MCF 10A (cell line): ENCODE measurements at regions not wholly inside any gene's neighbourhood (a gene's known extent, or its start where the extent isn't known, plus 50 kb on each side); places are given as distances from the start of the nearest gene placed in this dataset.

ENCODE experiments used
- BruUV-seq: library from RNA; stranded (reverse); fragments of 400-500 nt; replicated peaks from 2 replicates; lab custom pipeline; 2021; lab: Mats Ljungman, UMichigan
- CTCF ChIA-PET: fragments of 300-600 bp; sonication (Branson Sonifier 250); formaldehyde crosslinking; extraction: SDS; loops from one replicate; lab custom pipeline; 2021; ENCODE audit warnings: antibody characterized with exemption, inconsistent platforms; lab: Yijun Ruan, JAX
- POLR2A ChIA-PET: fragments of 300-600, 350-650 bp; sonication (Branson Sonifier 250); formaldehyde crosslinking; extraction: SDS; loops from one replicate; lab custom pipeline; 2020; ENCODE audit warnings: antibody characterized with exemption, inconsistent platforms; lab: Yijun Ruan, JAX
- DNase-seq: peaks from one replicate; pipeline ENCODE4 v3.0.0-alpha.2; 2018; ENCODE audit not compliant: unreplicated experiment
- H3K27ac Mint-ChIP-seq: one replicate; pipeline ENCODE4 v1.8.0; 2022; ENCODE audit warnings: mild to moderate bottlenecking, low read depth, mixed read lengths; ENCODE audit not compliant: unreplicated experiment
- H3K27me3 Mint-ChIP-seq: one replicate; pipeline ENCODE4 v1.8.0; 2022; ENCODE audit warnings: mixed read lengths; ENCODE audit not compliant: insufficient read depth, unreplicated experiment
- H3K36me3 Mint-ChIP-seq: one replicate; pipeline ENCODE4 v1.8.0; 2022; ENCODE audit warnings: mild to moderate bottlenecking, moderate library complexity, mixed read lengths; ENCODE audit not compliant: insufficient read depth, unreplicated experiment
- H3K4me1 Mint-ChIP-seq: one replicate; pipeline ENCODE4 v1.8.0; 2022; ENCODE audit warnings: mixed read lengths; ENCODE audit not compliant: insufficient read depth, unreplicated experiment
- H3K4me3 Mint-ChIP-seq: one replicate; pipeline ENCODE4 v1.8.0; 2022; ENCODE audit warnings: mild to moderate bottlenecking, moderate library complexity, mixed read lengths; ENCODE audit not compliant: unreplicated experiment
- H3K9me3 Mint-ChIP-seq: one replicate; pipeline ENCODE4 v1.8.0; 2022; ENCODE audit warnings: mixed read lengths; ENCODE audit not compliant: unreplicated experiment
- CTCF ChIP-seq: fragments of 200-600 bp; IDR thresholded peaks from one replicate; pipeline ENCODE4 v1.8.0; 2022; ENCODE audit warnings: antibody characterized with exemption, mild to moderate bottlenecking; ENCODE audit not compliant: unreplicated experiment
- intact Hi-C: fragments of 100-400 bp; cut with micrococcal nuclease; formaldehyde crosslinking; loops from 2 replicates; pipeline ENCODE4 v1.14.1; 2022

GRCh38 chr14:87283547-87283946 lies 709.4 kb downstream of the GALC start:
- Mint-ChIP-seq H3K4me3 (no peak overlapping the region), H3K36me3 (no peaks in the 10 kb centered on the region), H3K27ac (no peak overlapping the region), H3K4me1 (peaks cover 5% of the 10 kb centered on the region), H3K27me3 (no peaks in the 10 kb centered on the region), H3K9me3 (no peaks in the 10 kb centered on the region)
- intact Hi-C loops: no loop called here
- TF ChIP-seq CTCF: no peak
- ChIA-PET POLR2A (no interaction called here), CTCF (no interaction called here)
- BruUV-seq: no TSS peak
- no peak for DNase-seq

GRCh38 chr14:87282266-87282665 lies 710.7 kb downstream of the GALC start:
- H3K27me3 Mint-ChIP-seq: no peaks in the 10 kb centered on the region
- peaks cover 5% of the 10 kb centered on the region for H3K4me1 Mint-ChIP-seq
- no peaks in the 10 kb centered on the region for H3K9me3 Mint-ChIP-seq
- H3K36me3 Mint-ChIP-seq: no peaks in the 10 kb centered on the region
- DNase-seq: no peak
- POLR2A ChIA-PET: no interaction called here
- no peak overlapping the region for H3K27ac Mint-ChIP-seq
- intact Hi-C loops: no loop called here
- BruUV-seq: no TSS peak
- TF ChIP-seq CTCF: no peak
- CTCF ChIA-PET: no interaction called here
- H3K4me3 Mint-ChIP-seq: no peak overlapping the region

- Mint-ChIP-seq H3K4me1 (no peaks in the 10 kb centered on the region), H3K4me3 (no peak overlapping the region), H3K36me3 (no peaks in the 10 kb centered on the region), H3K27ac (no peak overlapping the region), H3K27me3 (no peaks in the 10 kb centered on the region), H3K9me3 (no peaks in the 10 kb centered on the region)
- no peak for TF ChIP-seq CTCF
- DNase-seq: no peak
- intact Hi-C loops: no loop called here
- ChIA-PET POLR2A (interaction anchor here (0.6 to 0.7 kb wide), 2 partner anchors 84 to 546 kb away, joined by 3 read pairs; no protein-coding TSS in a partner anchor), CTCF (no interaction called here)
- BruUV-seq: no TSS peak
Observed at GRCh38 chr14:87278415-87278814, 714.6 kb downstream of the GALC start.

- H3K27me3 Mint-ChIP-seq: no peaks in the 10 kb centered on the region
- DNase-seq: no peak
- no peaks in the 10 kb centered on the region for H3K36me3 Mint-ChIP-seq
- intact Hi-C loops: no loop called here
- CTCF ChIA-PET: no interaction called here
- no peak overlapping the region for H3K4me3 Mint-ChIP-seq
- POLR2A ChIA-PET: no interaction called here
- no peak overlapping the region for H3K27ac Mint-ChIP-seq
- peaks cover 9% of the 10 kb centered on the region for H3K9me3 Mint-ChIP-seq
- TF ChIP-seq CTCF: no peak
- no peaks in the 10 kb centered on the region for H3K4me1 Mint-ChIP-seq
- no TSS peak for BruUV-seq
Observed at GRCh38 chr14:87271331-87271730, 721.7 kb downstream of the GALC start.
